Astrocyte of the spinal cord (primary cell): ENCODE measurements at regions not wholly inside any gene's neighbourhood (a gene's known extent, or its start where the extent isn't known, plus 50 kb on each side); places are given as distances from the start of the nearest gene placed in this dataset.

Source experiments
- DNase-seq: peaks from one replicate; pipeline ENCODE4 v3.0.0; 2011; ENCODE audit warnings: low read depth, low spot score
- H3K4me3 ChIP-seq: 2 replicates; pipeline ENCODE4 v1.5.1; 2011; ENCODE audit warnings: low read depth, mild to moderate bottlenecking, low read length, moderate library complexity
- CTCF ChIP-seq: IDR thresholded peaks from 2 replicates; pipeline ENCODE4 v1.5.1; 2012; ENCODE audit warnings: low read depth, mild to moderate bottlenecking, low read length, inconsistent platforms
- in situ Hi-C: cut with HindIII; loops from 2 replicates; pipeline ENCODE4 v1.10.0; 2017; ENCODE audit warnings: low sequenced_read_pairs

- no peak for DNase-seq
- H3K4me3 ChIP-seq, result no peak overlapping the region
- in situ Hi-C loops, result no loop called here
- no peak for TF ChIP-seq CTCF
These were observed 63.8 kb upstream of the THY1 start for GRCh38 chr11:119486691-119487259.

- no peak for DNase-seq
These were observed 63.0 kb upstream of the THY1 start for GRCh38 chr11:119486016-119486415.

DNA sequence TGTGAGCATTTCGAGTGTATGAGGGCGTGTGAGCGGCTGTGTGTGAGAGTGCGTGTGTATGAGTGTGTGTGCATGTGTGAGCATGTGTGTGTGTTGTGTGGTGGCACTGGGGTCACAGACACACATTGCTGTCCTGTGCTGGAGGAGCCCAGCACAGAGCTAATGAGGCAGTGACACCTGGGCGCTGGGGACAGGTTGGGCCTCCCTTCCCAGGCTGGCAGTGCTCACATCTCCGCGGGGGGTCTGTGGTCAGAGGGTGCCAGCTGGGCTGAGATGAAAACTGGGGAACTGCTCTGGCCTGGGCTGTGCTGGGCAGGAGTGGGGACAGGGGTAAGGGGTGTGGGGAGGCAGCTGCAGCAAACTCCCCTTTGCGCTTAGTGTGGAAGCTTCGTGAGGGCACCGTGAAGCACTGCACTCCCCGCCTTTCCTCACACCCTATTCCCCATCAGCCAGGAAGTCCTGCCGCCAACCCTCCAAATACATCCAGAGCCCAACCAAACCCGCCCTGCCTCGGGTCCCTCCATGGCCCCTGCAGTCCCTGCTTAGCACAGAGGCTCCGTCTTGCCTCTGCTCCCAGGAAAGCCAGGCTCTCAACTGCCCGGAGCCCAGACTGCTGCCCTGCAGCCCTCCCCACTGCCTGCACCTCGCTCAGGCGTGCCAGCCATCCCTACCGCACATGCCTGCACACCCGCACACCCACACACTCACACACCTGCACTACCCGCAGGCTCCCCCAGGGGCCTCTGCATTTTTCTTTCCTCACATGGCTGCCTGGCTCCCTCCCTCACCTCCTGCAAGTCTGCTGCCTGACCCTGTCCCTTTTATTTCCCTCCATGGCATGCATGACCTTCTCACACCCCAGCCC, 62.0 kb upstream of the THY1 start:
- in situ Hi-C loops, result no loop called here
- DNase-seq, result no peak
- TF ChIP-seq CTCF, result peak; percentile 29
- no peak overlapping the region for H3K4me3 ChIP-seq

More at GRCh38 chr11:119486016-119486415, 63.0 kb upstream of the THY1 start:
- TF ChIP-seq CTCF, result no peak
- H3K4me3 ChIP-seq, result no peak overlapping the region
- in situ Hi-C loops, result no loop called here

DNA sequence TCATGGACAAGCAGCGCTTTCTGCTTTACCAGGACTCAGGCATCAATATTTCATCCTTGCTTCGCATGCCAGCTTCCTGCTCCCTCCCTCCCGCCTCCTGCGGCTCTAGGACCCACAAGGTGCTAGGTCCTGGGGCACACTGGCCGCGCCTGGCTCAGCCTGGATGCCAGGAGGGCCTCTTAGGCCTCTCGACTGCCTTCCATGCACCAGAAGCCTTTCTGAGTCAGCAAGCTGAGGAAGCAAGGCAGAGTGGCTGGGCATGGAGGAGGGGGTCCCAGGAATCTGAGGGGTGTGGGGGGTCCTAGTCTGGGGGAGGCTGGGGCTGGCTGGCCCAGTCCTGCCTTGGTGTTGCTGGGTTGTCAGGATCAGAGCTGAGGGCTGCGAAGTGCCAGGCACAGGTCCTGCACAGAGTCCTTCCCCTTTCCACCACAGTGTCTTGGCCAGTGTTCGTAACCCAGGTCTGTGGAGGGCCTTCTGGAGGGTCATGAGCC, 61.0 kb upstream of the THY1 start:
- H3K4me3 ChIP-seq, result no peak overlapping the region
- DNase-seq, result no peak
- no peak for TF ChIP-seq CTCF
- in situ Hi-C loops, result no loop called here

DNA sequence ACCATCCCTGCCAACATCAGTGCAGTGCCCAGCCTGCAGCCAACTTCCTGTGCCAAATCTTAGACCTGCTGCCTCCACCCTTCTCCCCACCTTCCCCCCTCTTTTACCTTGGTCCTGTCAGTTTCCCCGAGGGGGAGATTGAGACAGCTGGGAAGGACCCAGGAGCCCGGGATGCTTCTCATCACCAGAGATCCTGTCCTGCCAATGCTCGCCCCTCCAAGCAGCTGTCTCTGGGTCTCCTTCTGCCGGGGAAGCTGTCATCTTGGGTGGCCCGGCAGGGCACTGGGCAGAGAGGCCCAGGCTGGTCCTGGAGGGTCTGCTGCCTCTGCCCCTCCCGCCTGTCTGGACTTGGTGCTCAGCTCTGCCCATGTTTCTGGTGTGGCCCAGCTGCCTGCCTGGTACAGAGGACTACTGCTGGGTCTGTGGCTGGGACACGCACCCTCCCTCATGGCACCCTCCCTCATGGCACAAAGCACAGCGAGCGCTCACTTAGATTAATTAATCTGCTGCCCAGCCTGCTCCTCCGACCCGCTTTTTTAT, 60.4 kb upstream of the THY1 start:
- no peak overlapping the region for H3K4me3 ChIP-seq
- DNase-seq, result no peak
- no peak for TF ChIP-seq CTCF
- in situ Hi-C loops, result no loop called here

DNA sequence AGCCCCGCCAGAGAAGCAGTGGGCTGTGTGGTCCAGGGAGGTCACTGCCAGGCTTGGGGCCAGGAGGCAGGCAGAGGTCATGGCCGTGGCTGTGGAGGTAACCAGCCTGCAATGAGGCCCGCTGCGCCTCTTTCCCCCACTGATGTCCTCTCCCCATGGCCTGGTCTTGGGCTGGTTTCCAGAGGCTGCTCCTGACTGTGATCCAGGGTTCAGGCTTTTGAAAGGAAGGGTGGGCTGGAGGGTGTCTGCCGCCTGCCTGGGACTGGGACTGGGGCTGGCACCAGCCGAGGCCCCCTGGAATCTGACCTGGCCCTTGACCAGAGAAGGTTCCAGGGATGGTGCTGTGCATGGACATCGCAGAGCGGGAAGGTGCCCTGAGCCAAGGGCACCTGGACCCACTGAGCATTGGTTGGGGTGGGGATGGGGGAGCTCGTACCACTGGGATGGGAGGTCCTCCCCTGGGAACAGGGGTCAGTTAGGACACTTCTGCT, 59.6 kb upstream of the THY1 start:
- DNase-seq, result no peak
- no peak overlapping the region for H3K4me3 ChIP-seq
- in situ Hi-C loops, result no loop called here
- no peak for TF ChIP-seq CTCF
